Activated CD4-positive, alpha-beta T cell treated with anti-CD3 and anti-CD28 coated beads, Interleukin-2, Interleukin-4, amounts not matched to agents 100 ng/mL and 50 ng/mL, durations not matched to agents 16 hours and 8 hours (primary cell): ENCODE measurements at regions not wholly inside any gene's neighbourhood (a gene's known extent, or its start where the extent isn't known, plus 50 kb on each side); places are given as distances from the start of the nearest gene placed in this dataset.
A peak's percentile ranks its signal among the peaks of the same experiment; 100 is the strongest.
"Not testable (repeated sequence)": the region's sequence is repeated elsewhere in the genome, so short reads cannot be mapped to it uniquely, and the experiment has no call there.

ENCODE experiments used
- DNase-seq: peaks from one replicate; pipeline ENCODE4 v3.0.0-alpha.2; 2020; ENCODE audit warnings: low spot score

DNA sequence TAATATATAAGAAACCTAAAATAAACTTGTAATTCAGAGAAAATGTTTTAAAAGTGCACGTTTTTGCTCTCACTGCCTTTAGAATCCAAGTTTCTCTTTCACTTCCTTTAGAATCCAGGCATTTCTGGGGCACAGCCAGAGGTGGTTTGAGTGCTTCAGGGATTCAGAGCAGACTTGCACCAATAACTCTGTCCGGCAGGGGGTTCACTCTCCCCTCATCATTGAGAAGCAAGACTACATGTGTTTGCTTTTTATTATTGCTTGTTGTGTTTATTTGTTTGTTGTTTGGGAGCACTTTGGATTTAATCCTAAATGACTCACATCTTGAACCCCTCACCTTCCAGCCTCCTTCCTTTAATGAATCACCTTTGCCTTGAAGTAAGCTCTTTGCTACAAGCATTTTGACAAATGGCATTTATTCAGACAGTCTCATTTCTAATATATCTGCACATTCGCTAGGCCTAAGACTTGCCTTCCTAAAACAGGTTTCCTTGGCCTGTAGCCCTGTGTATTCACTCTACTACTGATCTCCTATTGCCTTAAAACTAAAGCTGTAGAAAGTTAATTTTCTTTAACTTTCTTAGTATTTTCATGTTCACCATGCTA lies 233.5 kb upstream of the ATP5MC3 start:
- peak; percentile 13 for DNase-seq

DNA sequence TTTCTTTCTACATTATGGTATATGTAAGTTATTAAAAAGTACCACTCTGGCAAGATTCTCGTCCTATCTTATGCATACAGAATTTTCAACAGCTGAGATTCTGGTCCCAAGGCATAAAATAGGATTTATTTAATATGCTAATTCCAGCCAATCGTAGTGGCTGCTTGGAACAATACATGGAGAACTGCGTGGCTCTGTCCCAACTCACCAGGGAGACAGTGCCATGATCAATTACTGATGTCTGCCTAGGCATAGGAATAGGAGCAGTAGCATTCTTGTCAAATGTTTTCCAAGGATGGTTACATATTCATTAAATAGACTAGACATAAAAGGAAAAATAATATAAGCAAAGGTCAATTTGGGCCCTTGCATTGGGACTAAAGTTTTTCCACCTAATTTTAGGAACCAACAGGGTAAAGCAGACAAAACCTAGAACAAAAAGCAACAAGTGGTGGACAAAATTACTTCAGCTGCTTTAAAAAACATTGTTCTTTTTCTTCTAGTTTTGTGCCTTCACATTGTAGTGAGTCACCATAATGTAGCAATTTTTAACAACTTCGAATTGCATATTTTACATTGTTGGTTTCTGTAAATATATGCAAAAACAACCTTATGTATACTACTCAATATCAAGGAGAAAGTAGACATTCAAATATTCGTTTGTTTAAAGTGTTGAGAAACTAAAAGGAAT lies 232.8 kb upstream of the ATP5MC3 start:
- no peak for DNase-seq

DNA sequence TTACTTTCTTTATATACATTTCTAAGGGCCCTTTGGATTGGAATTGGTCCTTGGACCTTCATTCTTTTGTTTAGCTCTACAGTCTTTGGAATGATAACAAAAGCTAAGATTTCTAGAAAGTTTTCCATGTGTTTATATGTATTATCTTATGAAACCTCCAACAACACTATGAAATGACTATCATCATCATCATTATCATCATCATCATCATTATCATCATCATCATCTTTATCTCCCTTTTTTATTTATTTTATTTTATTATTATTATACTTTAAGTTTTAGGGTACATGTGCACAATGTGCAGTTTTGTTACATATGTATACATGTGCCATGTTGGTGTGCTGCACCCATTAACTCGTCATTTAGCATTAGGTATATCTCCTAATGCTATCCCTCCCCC lies 229.4 kb upstream of the ATP5MC3 start:
- not testable (repeated sequence) for DNase-seq

DNA sequence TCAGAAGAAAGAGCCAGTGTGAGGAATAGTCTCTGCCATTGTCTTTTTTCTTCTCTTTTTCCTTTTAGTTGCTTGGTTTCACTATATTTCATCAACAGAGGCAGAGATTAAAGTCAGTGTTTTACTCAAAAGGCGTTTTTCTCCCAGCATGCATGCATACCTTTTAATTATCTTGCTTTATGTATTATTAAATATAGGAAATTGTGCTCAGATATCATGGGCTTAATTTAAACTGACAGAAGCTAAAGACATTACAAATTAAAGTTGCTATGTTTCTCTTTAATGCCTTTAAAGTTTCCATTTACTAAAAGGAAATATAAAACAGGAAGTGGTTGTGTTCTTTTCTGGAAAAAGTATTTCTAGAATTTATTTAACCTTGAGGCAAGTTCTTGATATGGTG lies 223.3 kb upstream of the ATP5MC3 start:
- no peak for DNase-seq

DNA sequence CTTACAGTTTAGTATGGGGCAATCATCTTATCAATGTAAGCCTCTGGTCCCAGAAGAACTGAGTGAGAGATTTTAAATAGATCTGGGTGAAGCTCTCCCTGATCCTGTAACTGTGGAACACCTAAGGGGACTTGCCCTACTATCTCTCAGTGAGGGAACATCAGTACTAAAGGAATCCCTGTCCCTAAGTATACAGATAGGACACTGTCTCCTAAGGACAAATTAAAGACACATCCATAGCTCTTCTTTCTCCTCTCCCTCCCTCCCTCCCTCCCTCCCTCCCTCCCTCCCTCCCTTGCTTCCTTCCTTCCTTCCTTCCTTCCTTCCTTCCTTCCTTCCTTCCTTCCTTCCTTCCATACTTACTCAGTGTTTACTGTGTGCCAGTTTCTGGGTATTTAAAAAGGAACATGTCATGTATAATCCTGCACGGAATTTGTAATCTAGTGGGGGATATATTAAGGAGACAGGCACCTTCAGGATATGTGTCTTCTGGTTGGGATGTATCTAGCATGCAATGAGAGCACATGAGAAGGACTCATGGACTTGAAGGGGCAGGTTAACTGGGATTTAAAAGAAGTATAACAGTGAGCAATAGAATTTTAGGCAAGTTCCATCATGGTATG lies 222.2 kb upstream of the ATP5MC3 start:
- no peak for DNase-seq

DNA sequence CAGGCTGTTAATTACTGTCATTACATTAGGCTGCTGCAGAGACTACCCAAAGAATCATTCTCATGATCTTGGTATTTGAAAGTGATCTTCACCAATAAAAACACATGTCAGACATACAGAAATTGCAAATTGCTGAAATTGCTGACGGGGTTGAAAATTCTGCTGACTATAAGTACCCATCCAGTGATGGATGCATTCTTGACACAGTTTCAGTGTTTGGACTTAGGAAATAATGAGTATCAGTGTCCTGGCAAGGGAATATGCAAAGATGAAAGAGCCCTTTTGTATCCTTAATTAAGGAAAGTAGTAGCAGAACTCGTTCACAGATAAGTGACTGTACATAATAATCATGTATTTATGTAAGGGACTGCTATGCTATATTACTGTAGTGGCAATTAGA lies 221.1 kb upstream of the ATP5MC3 start:
- DNase-seq, result no peak

DNA sequence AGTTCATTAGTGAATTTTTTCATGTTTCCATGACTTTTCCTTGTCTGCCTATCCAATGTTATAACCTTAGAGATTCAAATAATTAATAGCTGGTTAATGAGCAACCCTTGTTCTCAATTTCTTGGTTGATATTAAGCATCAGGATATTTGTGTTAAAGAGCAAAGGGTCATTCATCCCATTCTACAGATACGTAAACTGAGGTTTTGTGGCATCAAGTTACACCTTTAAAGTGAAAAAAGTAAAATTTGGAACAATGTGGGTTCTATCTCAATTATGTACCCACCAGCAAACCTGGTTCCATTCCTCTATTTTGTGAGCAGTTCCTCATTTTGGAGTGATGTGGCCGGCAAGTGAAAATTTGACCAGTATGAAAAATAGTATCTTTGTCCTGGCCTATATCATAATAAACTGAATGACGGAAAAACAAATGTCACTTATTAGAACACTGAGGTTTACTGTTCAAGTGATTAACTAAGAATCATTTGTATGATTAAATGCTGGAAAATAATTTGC lies 220.5 kb upstream of the ATP5MC3 start:
- no peak for DNase-seq

DNA sequence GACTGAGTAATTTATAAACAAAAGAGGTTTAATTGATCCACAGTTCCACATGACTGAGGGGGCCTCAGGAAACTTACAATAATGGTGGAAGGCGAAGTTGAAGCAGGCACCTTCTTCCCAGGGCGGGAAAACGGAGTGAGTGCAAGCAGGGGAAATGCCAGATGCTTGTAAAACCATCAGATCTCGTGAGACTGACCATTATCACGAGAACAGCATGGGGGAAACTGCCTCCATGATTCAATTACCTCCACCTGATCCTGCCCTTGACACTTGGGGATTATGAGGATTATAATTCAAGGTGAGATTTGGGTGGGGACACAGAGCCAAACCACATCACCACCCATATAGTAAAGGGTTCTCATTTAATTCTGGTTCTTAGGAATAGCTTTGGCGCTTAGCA lies 219.5 kb upstream of the ATP5MC3 start:
- DNase-seq, result no peak

DNA sequence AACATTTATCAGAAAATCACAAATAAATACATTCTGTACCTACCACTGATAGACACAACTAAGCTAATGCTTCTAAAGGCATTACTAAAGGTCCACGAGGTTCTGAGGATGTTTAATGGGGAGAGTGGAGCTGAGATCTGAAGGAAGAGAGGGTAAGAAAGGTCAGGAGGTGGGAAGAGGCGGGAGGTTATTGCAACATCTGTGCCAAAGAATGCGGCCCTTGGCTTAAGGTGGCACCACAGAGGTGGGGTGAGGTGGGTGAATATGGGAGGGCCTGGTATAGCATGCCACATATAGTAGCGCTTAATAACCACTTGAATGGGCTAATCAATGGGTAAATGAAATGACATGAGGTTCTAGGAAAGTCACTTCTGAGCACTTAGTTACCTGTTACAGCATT lies 217.8 kb upstream of the ATP5MC3 start:
- no peak for DNase-seq

DNA sequence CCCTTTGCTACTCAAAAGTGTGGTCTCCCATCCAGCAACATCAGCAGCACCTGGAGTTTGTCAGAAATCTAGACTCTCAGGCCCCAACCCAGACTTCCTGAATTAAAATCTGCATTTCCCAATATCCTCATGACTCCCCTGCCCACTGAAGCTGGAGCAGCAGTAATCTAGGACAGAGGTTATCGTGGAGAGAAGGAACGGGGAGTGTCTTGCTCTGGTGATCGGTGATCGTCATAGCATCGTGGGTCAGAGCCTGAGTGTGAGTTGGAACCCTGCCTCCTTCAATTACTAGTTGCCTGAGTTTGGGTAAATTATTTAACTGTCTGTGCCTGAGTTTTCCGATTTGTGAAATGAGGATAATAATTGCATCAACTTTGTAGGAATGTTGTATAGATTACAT lies 217.3 kb upstream of the ATP5MC3 start:
- no peak for DNase-seq

DNA sequence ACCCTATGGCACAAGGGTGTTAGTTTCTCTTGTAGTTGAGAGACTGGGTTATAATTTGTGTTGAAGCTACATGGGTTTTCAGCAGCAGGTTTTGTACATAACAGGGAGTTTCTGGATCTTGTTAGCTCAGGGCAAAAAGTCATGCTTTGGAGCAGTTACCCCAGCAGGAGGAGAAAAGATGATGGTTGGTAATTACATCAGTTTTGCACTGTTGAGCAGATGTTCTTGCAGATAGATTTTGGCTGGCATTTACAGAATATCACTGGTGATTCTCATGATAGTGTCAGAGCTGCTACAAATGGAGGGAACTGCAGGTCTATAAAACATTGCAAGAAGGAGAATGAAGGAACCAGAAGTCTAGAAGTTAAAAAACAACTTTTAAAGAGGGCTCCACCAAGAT lies 215.2 kb upstream of the ATP5MC3 start:
- no peak for DNase-seq

DNA sequence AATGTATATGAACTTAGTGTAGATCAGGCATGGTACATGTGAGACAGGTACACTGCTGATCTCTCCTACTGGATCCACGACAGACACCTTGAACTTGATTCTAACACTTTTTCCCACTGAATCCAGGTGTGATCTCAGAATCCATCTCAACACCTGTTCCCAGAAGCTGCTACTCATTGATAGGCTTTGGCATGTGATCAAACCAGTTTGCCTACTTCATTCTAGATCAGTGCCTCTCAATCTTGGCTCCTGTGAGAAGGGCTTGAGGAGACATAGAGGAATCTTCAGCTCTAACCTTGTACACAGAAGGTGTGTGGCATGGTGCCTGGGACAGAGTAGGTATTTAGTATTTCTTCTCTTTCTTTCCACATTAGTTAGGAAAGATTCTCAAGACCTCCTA lies 212.3 kb upstream of the ATP5MC3 start:
- no peak for DNase-seq

DNA sequence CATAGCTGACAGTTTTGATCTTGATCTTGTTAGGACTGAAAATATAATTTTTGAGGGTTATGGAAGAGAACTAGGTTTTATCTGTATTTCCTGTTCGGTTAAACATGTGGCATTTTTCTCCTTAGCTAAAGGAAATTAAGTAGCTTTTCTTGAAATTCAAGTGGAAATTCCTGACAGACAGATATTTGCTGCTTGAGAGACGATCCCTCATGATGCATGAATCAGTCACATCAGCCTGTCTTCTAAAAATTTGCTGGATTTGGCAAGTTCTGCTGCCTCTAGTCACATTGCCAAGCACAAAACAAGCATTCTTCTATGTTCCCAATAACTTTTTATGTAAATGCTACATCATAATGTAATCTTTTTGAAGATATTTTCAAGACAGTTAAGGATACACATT lies 201.8 kb upstream of the ATP5MC3 start:
- DNase-seq, result no peak

DNA sequence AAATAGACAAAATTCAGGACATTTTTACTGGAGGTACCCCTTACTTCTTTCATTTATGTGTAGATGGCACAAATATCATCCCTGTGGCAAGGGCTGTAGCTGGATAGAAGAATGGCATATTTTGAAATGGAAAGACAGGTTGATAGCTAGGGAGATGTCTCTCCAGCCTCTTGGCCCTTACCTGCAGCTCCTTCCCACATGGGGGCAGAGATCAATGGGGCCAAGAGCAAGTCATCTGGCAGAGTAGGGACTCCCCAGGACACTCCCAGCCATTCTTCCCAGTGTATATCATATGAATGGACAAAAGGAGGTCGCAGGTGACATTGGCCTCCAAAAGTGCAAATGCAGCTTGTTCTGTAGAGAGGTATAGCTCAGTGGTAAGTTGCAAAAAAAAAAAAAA lies 192.2 kb upstream of the ATP5MC3 start:
- no peak for DNase-seq

DNA sequence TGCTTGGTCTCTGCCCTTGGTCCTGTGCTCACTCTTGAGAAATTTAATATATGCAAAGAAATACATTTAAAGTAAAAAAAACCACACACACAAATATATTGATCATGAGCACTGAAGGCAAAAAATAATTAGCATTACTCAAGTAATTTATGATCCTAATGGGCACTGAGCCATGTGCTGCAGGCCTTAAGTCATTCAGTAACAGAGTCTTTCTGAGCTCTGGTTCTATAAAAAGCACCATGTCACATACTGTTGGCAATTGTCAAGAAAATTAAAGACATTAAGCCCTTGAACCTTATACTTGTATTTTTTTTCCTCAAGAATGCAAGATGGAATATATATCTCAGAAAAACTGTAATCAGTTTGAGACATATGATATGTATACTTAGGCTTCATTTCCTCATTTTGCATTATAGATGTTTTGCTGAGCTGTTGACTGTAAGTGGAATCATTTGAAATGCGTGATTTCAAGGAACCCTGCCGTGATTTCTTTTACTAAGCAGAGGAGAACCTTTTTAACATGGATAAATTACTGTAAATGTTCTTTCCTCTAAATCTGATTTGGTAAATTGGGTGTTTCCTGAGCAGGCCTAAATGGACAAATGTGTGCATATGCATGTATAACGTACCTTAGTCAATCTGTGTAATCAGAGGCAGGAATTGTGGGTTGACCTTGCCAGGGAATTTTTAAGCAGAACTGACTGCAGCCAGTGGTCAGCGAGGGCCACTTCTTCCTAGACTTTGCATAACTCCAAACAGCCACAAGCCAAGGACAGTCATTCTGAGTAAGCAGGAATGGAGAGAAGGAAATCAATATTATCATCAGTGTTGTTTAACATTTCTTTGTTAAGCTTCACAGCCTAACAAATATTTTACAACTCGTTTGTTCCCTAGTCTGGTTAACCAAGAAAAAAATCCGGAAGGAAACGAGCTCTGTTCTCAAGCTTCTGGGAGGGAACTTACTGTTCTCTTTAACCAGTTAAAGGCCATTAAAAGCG lies 191.5 kb upstream of the ATP5MC3 start:
- DNase-seq, result no peak

DNA sequence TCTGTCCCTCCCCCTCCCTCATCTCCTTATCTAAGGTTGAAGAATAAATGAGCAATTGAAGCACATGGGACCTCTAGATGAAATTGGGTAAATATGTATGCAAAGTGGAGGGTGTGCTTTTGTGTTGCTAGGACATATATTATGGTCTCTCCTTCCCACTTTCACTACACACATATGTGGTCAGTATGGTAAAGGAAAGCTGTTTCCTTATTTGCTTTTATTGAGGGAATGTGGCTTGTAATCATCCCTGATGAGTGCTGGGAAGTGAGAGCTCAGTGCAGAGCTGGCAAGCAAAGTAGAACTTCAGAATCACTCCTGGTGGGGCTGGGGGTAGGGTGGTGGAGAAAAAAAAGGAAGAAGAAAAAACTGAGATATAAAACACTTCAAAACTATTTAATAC lies 189.9 kb upstream of the ATP5MC3 start:
- DNase-seq, result no peak

DNA sequence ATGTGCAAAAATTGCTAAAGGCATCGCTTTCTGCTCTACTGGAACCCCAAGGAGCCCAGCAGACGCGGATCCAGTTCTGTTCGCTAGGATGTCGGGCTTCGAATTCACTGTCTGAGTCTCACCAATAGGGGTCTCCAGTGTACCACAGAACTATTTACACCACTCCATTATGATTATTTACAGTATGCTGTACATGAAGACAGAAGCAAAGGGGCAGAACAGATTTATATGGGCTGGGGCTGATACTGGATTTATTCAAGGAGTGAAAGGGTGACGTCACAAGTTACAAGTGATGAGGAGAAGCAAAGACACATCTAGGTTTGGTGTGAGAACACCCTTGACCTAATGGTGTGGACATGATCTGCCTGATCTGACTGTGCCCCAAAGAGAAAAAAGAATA lies 185.3 kb upstream of the ATP5MC3 start:
- DNase-seq, result peak; percentile 47

DNA sequence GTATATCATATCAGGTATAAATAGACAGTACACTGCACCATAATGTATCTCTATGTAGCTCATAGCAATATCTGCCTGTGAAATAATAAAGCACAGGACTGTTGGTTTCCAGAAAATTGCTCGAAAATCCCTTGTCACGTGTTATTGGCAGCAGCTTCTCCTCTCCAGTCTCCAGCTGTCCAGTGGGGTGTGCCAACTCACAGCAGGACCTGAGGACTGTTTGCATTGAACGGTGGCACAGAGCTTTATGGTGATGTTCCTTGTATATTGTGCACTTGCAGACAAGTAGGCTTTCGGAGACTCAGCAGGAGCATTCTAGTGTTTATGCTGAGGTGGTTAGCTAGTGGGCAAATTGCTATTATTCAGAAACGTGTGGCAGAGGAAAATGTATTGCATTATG lies 182.2 kb upstream of the ATP5MC3 start:
- no peak for DNase-seq

DNA sequence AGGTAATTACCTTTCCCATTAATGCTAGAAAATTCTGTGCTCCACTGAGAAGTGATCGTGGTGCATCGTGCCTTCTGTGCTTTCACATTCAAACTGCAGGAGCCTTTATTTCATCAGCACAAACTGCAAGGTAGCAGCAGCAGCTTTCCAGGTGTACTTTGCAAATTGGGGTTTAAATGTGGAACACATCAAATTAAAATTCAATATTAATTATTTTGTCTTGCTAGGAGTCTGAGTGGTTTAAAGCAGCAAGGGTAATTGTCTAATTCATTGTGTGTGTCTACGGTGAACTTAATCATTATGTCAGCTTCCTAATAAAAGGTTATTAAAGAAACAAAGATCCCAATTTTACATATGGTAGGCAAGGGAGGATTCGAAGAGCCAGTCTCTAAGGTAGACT lies 180.8 kb upstream of the ATP5MC3 start:
- DNase-seq, result no peak

DNA sequence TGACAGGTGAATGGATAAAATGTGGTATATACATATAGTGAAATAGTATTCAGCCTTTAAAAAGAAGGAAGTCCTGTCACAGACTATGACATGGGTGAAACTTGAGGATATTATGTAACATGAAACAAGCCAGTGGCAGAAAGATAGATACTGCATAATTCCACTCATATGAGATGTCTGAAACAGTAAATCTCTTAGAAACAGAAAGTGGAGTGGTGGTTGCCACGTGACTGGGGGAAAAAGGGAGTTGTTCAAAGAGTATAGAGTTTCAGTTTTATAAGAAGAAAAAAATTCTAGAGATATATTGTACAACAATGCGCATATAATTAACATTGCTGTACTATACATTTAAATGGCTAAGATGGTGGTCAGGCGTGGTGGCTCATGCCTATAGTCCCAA lies 178.2 kb upstream of the ATP5MC3 start:
- no peak for DNase-seq

DNA sequence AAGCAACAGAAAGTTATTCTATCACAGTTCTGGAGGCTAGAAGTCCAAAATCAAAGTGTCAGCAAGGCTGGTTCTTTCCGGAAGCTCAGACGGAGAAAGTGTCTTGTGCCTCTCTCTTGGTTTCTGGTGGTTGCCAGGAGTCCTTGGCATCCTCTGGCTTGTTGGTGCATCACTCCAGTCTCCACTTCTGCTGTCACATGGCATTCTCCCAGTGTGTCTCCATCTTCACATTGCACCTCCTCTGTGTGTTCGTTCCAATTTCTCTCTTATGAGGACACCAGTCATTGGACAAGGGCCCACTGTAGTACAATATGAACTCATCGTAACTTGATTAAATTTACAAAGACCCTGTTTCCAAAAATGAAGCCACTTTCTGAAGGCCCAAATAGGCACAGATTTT lies 175.4 kb upstream of the ATP5MC3 start:
- DNase-seq, result no peak

DNA sequence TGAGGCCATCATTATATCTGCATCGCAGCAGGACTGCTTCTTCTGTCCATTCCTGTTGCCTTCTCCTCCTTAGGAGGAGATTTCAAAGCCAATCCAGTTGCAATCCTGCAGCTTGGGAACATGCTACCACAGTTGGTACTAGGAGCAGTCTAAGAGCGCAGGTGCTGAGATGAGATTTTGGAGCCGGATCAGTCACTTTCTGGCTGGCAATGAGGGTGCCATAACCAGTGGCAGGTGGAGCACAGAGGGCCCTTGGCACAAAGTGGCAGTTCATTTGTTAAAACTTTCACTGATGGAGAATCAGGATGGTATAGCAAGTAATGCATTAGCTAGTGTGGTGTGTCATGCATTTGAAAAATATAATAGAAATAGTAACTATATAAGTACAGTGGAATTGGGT lies 173.7 kb upstream of the ATP5MC3 start:
- DNase-seq, result no peak
